C4-2B (cell line): ENCODE measurements at regions not wholly inside any gene's neighbourhood (a gene's known extent, or its start where the extent isn't known, plus 50 kb on each side); places are given as distances from the start of the nearest gene placed in this dataset.
"Not testable (repeated sequence)": the region's sequence is repeated elsewhere in the genome, so short reads cannot be mapped to it uniquely, and the experiment has no call there.

Experiments
- ZFX ChIP-seq: fragments of 450-650 bp; IDR thresholded peaks from 2 replicates; pipeline ENCODE4 v1.6.1; 2017
- TF ChIP-seq, protein P1 (sequence below): fragments of 450-650 bp; conservative IDR thresholded peaks from 2 replicates; pipeline ENCODE4 v1.5.1; 2017; ENCODE audit warnings: mild to moderate bottlenecking

DNA sequence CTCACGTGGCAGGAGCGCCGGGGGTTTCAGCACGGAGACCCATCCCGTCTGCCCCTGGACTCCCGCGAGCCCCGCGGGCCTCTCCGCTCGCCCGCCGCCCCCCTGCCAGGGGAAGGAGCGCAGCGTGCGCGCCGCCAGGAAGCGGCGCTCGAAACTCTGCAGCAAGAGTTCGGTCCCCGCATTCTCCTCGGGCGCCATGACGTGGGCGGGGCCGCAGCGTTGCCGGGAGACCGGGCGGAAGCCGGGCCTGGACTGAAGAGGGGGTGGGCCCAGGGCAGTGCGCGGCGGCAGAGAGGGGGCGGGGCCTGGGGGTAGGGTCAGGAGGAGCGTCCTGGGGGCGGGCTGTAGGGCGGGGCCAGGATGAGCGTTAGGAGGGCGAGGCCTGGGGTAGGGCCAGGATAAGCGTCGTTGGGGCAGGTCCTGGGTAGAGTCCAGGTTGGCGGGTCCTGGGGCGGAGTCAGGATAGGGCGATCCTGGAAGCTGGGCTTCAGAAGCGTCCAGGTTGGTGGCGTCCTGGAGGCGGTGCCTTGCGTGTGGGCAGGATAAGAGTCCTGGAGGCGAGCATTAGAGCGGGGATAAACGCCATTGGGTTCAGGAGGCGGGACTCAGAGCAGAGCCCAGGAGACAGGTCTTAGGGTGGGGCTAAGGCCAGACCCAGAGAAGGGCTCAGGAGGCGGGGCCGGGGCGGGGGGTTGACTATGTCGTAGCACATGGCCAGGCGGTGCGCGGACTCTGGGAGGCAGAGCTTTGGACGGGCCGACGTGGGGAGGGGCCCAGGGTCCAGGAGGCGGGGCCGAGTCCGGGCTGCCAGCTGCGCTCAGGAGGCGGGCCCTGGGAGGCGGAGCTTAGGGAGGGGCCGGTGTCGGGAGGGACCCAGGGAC lies 229.0 kb upstream of the FRG2C start:
- TF ChIP-seq, protein P1, sequence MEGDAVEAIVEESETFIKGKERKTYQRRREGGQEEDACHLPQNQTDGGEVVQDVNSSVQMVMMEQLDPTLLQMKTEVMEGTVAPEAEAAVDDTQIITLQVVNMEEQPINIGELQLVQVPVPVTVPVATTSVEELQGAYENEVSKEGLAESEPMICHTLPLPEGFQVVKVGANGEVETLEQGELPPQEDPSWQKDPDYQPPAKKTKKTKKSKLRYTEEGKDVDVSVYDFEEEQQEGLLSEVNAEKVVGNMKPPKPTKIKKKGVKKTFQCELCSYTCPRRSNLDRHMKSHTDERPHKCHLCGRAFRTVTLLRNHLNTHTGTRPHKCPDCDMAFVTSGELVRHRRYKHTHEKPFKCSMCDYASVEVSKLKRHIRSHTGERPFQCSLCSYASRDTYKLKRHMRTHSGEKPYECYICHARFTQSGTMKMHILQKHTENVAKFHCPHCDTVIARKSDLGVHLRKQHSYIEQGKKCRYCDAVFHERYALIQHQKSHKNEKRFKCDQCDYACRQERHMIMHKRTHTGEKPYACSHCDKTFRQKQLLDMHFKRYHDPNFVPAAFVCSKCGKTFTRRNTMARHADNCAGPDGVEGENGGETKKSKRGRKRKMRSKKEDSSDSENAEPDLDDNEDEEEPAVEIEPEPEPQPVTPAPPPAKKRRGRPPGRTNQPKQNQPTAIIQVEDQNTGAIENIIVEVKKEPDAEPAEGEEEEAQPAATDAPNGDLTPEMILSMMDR, result not testable (repeated sequence)
- TF ChIP-seq ZFX, result not testable (repeated sequence)
